ENCODE measurements at regions not wholly inside any gene's neighbourhood (a gene's known extent, or its start where the extent isn't known, plus 50 kb on each side); places are given as distances from the start of the nearest gene placed in this dataset.

GRCh38 chr3:27591312-27592210 is 107.4 kb upstream of the SLC4A7 start:
- DNase-seq (ENCODE audit: low read depth in 3 of 3, low spot score in 1 of 3), result no peak

DNA sequence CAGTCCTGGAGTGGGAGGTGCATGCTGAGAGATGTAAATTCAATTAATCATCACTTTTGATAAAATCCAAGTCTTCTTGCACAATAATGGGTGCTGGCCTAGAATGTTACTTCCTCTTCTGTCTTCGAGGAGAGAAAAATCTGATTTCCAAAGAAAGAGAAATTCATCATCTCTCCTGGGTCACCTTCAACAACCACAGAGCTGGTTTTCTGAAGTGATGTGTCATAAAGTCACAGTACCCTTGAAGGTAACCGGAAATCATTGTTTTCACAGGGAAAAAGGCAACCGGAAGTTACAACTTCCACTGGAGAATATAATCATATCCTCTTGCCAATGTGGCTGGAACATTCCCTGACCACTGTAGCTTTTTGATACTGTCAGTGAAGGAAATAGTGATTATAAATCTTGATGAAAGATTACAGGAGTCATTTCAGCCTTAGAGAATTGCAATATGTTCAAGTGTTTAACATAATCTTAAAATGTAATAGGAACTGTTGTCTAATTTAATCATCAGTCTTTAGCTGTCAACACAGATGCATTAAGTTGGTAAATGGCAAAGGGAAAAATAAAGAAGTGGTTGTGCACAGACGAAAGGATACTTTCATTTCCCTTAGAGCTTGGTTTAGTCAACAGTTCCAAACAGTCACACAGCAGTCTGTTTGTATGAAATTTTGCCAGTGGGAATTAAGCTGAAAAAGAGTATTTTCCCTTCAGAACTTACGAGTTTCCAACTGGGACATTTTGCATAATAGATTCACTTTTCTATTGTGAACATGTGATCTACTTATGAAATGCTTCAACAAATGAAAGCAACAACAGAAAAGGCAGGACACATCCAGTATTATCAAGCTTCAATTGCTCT is 106.5 kb upstream of the SLC4A7 start:
- DNase-seq (ENCODE audit: low read depth in 3 of 3, low spot score in 1 of 3), result no peak

DNA sequence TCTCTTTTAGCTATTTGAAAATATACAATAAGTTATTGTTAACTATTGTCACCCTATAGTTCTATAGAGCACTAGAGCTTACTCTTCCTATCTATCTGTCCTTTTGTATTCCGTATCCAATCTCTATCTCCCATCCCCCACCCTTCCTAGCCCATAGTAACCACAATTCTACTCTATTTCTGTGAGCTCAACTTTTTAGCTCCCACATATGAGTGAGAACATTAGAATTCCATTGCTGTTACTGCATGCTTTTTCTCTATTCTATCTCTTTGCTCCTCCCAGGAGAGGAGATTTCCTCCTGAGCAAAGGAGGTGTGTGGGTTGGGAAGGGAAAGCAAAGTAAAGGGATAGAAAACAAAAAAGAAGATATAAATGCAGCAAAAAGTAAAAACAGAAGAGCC is 105.6 kb upstream of the SLC4A7 start:
- DNase-seq (ENCODE audit: low read depth in 3 of 3, low spot score in 1 of 3), result no peak

GRCh38 chr3:27585429-27585828 is 101.2 kb upstream of the SLC4A7 start:
- no peak for DNase-seq (ENCODE audit: low read depth in 3 of 3, low spot score in 1 of 3)

DNA sequence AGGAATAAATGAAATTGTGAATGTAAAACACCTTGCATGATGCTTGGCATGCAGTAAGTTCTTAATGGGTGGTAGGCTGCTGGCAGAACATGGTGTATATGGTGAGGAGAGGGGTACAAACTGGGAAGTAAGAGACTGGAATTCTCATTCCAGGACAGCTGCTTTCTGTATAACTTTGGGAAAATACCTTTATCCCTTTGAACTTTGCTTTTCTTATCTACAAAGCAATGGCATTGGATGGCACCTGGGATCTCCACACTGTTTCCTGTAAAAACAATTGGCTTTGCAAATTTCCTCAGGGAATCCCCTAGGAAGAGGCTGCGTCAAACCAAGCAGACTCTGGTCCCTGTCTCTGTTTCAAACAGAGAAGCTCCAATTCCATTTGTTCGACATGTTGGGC is 100.7 kb upstream of the SLC4A7 start:
- no peak for DNase-seq (ENCODE audit: low read depth in 3 of 3, low spot score in 1 of 3)

DNA sequence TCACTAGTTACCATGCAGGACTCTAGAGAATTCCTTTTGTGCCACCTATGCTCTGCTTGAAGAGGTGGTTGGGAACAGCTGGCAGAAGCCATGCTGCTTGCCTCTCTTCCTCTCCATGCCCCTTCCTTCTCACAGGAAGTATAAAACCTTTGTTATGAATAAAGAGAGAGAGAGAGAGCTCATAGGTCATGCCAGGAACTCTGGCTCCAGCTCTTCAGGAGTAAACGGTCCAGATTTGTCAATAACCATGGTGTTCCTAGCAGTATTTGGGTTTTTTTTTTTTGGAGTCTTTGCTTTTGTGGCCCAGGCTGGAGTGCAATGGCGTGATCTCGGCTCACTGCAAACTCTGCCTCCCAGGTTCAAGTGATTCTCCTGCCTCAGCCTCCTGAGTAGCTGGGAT is 97.7 kb upstream of the SLC4A7 start:
- no peak for DNase-seq (ENCODE audit: low read depth in 3 of 3, low spot score in 1 of 3)

DNA sequence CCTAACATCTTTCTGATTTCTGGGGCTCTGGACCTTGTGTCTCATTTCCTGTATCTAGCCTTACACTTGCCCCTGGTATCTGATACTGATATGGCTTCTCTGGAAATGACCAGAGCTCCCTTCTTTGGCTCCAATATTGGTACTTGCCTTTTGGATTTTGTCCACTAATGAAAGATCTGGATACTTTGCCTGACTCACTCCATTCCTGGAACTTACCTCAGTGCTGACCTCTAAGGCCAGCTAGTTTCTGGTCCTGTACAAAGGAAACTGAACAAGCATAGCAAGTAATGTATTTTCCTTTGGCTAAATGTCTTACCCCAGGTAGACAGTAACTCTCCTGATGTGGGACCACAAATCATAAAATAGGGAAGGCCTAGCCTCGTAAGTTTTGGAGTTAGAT is 93.8 kb upstream of the SLC4A7 start:
- DNase-seq (ENCODE audit: low read depth in 3 of 3, low spot score in 1 of 3), result no peak

DNA sequence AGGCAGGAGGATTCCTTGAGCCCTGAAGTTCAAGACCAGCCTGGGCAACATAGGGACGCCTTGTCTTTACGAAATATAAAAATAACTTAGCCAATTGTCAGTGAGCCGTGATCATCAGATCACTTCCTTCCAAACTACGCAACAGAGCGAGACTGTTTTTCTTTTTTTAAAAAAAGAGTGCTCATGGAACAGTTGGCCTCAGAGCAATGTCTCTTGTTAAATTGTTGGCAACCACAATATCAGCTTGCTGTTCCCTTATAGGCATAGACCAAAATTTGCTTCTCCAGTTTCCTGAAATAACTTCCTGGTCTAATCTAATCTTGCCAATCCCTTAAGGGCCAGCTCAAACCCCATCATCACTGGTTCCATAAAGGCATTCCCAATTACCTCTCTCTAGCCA is 93.3 kb upstream of the SLC4A7 start:
- DNase-seq (ENCODE audit: low read depth in 3 of 3, low spot score in 1 of 3), result no peak

- DNase-seq (ENCODE audit: low read depth in 3 of 3, low spot score in 1 of 3), result no peak
Observed at GRCh38 chr3:27576171-27576570, 92.0 kb upstream of the SLC4A7 start.

DNA sequence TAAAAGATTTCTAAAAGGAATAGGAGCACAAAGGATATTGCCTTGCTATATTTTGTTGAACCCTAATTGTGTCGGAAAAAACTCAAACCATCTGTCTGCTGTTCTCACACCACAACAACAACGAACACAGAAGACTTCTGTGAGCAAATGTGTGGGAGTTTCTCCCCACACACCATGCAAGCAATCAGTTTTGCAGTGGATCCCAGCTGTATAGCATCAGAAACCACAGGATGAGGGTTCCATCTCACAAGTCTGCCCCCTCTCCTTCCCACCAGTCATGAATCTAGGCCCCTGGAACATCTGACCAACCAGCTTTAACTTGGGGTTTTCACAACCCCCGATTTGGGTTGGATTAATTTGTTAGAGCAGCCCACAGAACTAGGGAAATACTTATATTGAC is 91.3 kb upstream of the SLC4A7 start:
- no peak for DNase-seq (ENCODE audit: low read depth in 3 of 3, low spot score in 1 of 3)

DNA sequence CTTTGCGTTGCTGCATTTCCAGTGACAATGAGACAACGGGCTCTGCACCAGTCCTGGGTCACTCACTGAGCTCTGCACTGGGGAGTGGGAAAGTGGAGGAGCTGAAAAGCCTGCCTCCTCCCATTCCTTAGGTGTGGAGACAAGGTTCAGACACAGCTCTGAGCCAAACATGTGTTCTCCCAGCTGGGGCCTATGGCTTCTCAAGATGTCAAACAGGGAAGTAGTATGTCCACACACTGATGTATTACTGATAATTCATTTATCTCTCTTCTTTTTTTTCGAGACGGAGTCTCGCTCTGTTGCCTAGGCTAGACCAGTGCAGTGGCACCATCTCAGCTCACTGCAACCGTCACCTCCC is 90.2 kb upstream of the SLC4A7 start:
- DNase-seq (ENCODE audit: low read depth in 3 of 3, low spot score in 1 of 3), result no peak

GRCh38 chr3:27573780-27574437 is 89.7 kb upstream of the SLC4A7 start:
- no peak for DNase-seq (ENCODE audit: low read depth in 3 of 3, low spot score in 1 of 3)

DNA sequence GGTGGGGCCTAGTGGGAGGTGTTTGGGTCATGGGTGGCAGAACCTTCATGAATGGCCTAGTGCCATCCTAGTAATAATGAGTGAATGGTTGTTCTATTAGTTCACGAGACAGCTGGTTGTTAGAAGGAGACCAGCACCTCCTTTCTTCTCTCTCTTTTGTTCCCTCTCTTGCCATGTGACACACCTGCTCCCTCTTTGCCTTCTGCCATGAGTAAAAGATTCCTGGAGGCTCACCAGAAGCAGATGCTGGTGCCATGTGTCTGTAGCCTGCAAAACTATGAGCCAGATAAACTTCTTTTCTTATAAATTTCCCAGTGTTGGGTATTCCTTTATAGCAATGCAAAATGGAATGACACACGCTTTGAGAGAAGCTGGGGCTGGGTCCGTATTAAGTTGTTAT is 89.0 kb upstream of the SLC4A7 start:
- no peak for DNase-seq (ENCODE audit: low read depth in 3 of 3, low spot score in 1 of 3)

DNA sequence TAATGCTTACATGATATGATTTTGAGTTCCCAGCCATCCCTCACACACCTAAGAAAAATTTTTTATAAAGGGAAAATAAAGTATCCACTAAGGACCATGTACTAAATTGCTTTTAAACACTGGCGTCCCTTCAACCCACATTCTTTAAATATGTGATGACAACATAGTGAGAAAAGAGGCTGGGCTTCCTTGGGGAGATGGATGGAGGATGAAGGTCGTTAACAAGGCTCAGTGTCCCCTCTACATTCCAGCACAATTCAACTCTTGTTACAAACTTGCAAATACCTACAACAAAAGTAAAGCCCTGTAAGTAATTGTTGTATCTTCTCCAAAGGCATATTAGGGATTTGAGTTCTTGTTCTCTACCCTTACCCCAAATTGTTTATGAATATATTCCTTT is 87.2 kb upstream of the SLC4A7 start:
- no peak for DNase-seq (ENCODE audit: low read depth in 3 of 3, low spot score in 1 of 3)

DNA sequence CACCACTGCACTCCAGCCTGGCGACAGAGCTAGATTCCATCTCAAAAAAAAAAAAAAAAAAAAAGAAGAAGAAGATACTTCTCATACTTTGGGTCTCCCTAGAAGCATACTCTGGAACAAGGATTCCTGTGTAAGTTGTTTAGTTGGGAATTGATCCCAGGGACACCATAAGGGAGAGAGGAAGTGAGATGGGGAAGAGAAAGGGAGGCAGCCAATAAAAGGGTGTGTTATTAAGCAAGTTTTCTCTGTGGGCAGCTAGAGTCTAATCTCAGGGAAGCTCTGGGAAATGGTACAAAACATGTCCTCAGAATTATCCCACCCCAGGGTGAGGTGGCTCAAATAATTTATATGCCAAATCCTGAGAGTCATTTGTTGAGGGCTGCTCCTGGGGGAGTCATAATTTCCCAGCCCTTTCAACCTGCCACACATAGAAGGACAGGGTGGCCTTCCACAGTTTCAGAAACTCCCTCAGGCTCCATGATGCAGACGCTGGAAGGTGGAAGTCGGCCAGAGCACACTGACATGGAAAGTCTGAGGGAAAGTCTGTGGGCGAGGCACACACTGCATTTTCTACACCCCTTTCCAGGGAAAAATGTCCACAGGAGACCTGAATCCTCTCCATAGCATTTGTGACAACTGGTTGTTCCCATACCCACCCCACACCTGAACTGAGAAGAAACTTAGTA is 86.4 kb upstream of the SLC4A7 start:
- DNase-seq (ENCODE audit: low read depth in 3 of 3, low spot score in 1 of 3), result no peak

DNA sequence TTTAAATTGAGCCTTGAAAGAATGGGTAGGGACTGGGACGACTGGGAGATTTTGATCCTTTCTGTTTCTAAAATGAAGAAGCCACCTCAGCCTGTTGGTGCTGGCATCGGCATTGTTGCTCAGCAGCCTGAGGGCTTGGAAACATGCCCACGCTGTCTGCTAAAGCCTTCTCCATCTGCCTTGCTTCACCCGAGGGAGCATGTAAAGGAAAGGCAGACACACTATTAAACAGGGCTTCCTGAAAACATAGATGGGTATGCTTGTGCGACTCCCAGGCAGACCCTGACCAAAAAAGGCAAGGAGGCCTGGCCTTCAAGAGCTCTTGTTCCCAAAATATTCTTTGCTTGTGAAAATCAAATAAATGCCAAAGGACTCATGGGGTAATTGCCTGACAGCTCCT is 84.2 kb upstream of the SLC4A7 start:
- DNase-seq (ENCODE audit: low read depth in 3 of 3, low spot score in 1 of 3), result no peak

GRCh38 chr3:27567251-27567650 is 83.1 kb upstream of the SLC4A7 start:
- DNase-seq (ENCODE audit: low read depth in 3 of 3, low spot score in 1 of 3), result no peak

- no peak for DNase-seq (ENCODE audit: low read depth in 3 of 3, low spot score in 1 of 3)
Observed at GRCh38 chr3:27565201-27565852, 81.1 kb upstream of the SLC4A7 start.

DNA sequence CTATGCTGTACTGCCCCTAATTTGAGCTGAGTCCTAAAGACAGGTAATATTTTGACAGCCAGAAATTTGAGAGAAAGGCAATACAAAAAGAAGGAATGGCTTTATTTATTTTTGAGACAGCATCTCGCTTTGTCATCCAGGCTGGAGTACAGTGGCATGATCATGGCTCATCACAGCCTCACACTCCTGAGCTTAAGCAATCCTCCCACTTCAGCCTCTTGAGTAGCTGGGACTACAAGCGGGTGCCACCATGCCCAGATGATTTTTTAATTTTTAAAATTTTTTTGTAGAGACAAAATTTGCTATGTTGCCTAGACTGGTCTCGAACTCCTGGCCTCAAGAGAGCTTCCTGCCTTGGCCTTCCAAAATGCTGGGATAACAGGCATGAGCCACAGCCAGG is 77.4 kb upstream of the SLC4A7 start:
- no peak for DNase-seq (ENCODE audit: low read depth in 3 of 3, low spot score in 1 of 3)

- DNase-seq (ENCODE audit: low read depth in 3 of 3, low spot score in 1 of 3), result no peak
Observed at GRCh38 chr3:27560484-27561056, 76.4 kb upstream of the SLC4A7 start.

Data from stimulated activated CD4-positive, alpha-beta T cell treated with anti-CD3 and anti-CD28 coated beads, TNF-alpha, amount 100 ng/mL, for 1 hour (primary cell).